Thyroid gland (tissue), 4 donors: ENCODE measurements at regions not wholly inside any gene's neighbourhood (a gene's known extent, or its start where the extent isn't known, plus 50 kb on each side); places are given as distances from the start of the nearest gene placed in this dataset.

Source experiments
- CTCF ChIP-seq, 6 experiments: fragments of 200-600 bp in 3 of 6; fragments of 450-650 bp in 3 of 6; sonication (generic) in 3 of 6; IDR thresholded peaks; one replicate each; pipeline ENCODE4 v1.5.1; 2016 to 2019; ENCODE audit warnings: antibody characterized with exemption in 6 of 6, mild to moderate bottlenecking in 2 of 6, inconsistent platforms in 1 of 6, moderate library complexity in 1 of 6
- POLR2A ChIP-seq, 2 donors: fragments of 450-650 bp; IDR thresholded peaks; one replicate each; pipeline ENCODE4 v1.6.1; 2017; ENCODE audit warnings: antibody characterized with exemption in 2 of 2, mild to moderate bottlenecking in 2 of 2, moderate library complexity in 1 of 2

DNA sequence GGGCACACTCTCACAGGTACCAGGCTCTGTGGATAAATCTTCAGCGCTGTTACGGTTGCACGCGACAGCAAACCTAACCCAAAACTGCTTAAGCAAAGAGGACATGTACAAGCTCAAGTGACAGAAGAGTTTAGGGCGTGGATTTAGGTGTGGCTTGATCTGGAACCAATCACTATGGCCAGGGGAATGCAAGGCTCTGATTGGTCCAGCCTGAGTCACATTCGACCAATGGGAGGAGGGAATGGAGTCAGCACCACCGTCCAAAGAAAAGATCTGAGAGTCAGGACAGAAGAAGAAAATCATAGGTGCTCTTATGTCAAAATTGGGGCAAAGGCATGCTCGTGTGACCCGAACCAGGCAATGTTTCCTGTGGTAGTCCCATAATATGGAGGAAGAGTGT lies 139.0 kb downstream of the TRIM43 start:
- TF ChIP-seq CTCF (IDR thresholded peaks at IDR 0.05) (no peak), POLR2A (IDR thresholded peaks at IDR 0.05) (no peak)
